ENCODE measurements at regions not wholly inside any gene's neighbourhood (a gene's known extent, or its start where the extent isn't known, plus 50 kb on each side); places are given as distances from the start of the nearest gene placed in this dataset.

DNA sequence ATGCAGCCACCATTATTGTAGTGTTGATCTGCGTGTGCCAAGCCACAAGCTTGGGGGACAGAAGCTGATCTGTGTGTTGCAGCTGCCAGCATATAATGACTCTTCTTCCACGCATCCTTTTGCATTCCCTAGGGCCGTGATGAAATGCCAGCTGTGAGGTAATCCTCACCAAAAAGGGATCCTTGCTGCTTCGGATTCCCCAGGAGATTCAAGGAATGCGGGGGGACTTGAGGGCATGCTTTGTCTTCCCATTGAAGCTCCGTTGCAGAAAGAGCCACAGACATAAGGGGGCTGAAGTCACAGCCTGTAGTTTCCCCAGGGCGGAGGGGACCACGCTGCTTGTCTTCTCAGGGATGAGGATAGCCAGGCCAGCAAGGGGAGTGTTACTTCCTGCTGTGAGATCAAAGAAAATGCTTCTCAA is 281.6 kb upstream of the FMN2 start:
- H3K36me3 ChIP-seq (ENCODE audit: control insufficient read depth, insufficient read depth, low read length) = no peaks in the 10 kb centered on the region
- no peaks in the 10 kb centered on the region for H3K79me2 ChIP-seq (ENCODE audit: control insufficient read depth, insufficient read depth, low read length)
- BruUV-seq (replicated peaks) = no TSS peak
- no peak overlapping the region for H3K4me2 ChIP-seq (ENCODE audit: insufficient read depth, low read length)
- H3K9ac ChIP-seq (ENCODE audit: insufficient read depth in 1 of 2, low read depth in 2 of 2, low read length in 2 of 2) = no peak overlapping the region
- no peaks in the 10 kb centered on the region; the same call in 1 of the 2 replicates for H3K9me3 ChIP-seq (replicated peaks; ENCODE audit: control insufficient read depth, insufficient read depth, low read depth, low read length)
- DNase-seq (ENCODE audit: extremely low read depth in 1 of 4, low spot score in 3 of 4) (no peak), ATAC-seq (no peak), FAIRE-seq (no peak)
- POLR2A ChIA-PET = no interaction called here
- H3K27me3 ChIP-seq (ENCODE audit: control insufficient read depth in 2 of 2, insufficient read depth in 2 of 2, low read length in 2 of 2) = no peaks in the 10 kb centered on the region
- H3K4me1 ChIP-seq (replicated peaks in 1 of 2; ENCODE audit: control insufficient read depth in 2 of 2, insufficient read depth in 2 of 2, low read length in 2 of 2) = no peaks in the 10 kb centered on the region
- no peak overlapping the region for H3K4me3 ChIP-seq
- no peak overlapping the region for H3K27ac ChIP-seq (ENCODE audit: extremely low read depth, low read depth, low read length)
- intact Hi-C loops (cut with micrococcal nuclease) (no loop called here), in situ Hi-C loops (cut with MboI) (no loop called here)
- H3K9me1 ChIP-seq (ENCODE audit: control insufficient read depth, insufficient read depth, low read length) = no peaks in the 10 kb centered on the region
- under 1% methylated on average over 8 of the region's 8 CpGs for WGBS (ENCODE audit: insufficient coverage, low coverage, missing lambda C conversion rate)
- no peaks in the 10 kb centered on the region for H4K20me1 ChIP-seq (replicated peaks; ENCODE audit: control insufficient read depth, insufficient read depth, low read length)
- CTCF ChIA-PET (ENCODE audit: low intra/inter-chr PET ratio) = no interaction called here
- no peak overlapping the region for H2AFZ ChIP-seq (ENCODE audit: low read depth, low read length)
- no peak for TF ChIP-seq BRCA1 (IDR thresholded peaks at IDR 0.05)
- no peak for TF ChIP-seq BRCA1 (CRISPR knock-in tag; IDR thresholded peaks at IDR 0.05)
- TF ChIP-seq FOXK2 (conservative IDR thresholded peaks at IDR 0.05 in 1 of 2, IDR thresholded peaks at IDR 0.05 in 1 of 2; ENCODE audit: low read depth in 2 of 2) = no peak
- TF ChIP-seq ARID1B (IDR thresholded peaks at IDR 0.05) = no peak
- TF ChIP-seq, protein P1, sequence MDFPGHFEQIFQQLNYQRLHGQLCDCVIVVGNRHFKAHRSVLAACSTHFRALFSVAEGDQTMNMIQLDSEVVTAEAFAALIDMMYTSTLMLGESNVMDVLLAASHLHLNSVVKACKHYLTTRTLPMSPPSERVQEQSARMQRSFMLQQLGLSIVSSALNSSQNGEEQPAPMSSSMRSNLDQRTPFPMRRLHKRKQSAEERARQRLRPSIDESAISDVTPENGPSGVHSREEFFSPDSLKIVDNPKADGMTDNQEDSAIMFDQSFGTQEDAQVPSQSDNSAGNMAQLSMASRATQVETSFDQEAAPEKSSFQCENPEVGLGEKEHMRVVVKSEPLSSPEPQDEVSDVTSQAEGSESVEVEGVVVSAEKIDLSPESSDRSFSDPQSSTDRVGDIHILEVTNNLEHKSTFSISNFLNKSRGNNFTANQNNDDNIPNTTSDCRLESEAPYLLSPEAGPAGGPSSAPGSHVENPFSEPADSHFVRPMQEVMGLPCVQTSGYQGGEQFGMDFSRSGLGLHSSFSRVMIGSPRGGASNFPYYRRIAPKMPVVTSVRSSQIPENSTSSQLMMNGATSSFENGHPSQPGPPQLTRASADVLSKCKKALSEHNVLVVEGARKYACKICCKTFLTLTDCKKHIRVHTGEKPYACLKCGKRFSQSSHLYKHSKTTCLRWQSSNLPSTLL (IDR thresholded peaks at IDR 0.05) = no peak
- no peak for TF ChIP-seq BACH1 (tag; IDR thresholded peaks at IDR 0.05)
- no peak for TF ChIP-seq CREB1 (IDR thresholded peaks at IDR 0.05)
- TF ChIP-seq CREB1 (CRISPR knock-in tag; IDR thresholded peaks at IDR 0.05) = no peak
- TF ChIP-seq MAFF (IDR thresholded peaks at IDR 0.05; ENCODE audit: low read length) = no peak
- TF ChIP-seq ZBTB7A (IDR thresholded peaks at IDR 0.05; ENCODE audit: borderline replicate concordance, control insufficient read depth, low read depth, low read length) = no peak
- TF ChIP-seq MEIS2 (IDR thresholded peaks at IDR 0.05; ENCODE audit: partially characterized antibody) = no peak
- no peak for TF ChIP-seq ZNF184 (CRISPR knock-in tag; IDR thresholded peaks at IDR 0.05)
- TF ChIP-seq, protein P2, sequence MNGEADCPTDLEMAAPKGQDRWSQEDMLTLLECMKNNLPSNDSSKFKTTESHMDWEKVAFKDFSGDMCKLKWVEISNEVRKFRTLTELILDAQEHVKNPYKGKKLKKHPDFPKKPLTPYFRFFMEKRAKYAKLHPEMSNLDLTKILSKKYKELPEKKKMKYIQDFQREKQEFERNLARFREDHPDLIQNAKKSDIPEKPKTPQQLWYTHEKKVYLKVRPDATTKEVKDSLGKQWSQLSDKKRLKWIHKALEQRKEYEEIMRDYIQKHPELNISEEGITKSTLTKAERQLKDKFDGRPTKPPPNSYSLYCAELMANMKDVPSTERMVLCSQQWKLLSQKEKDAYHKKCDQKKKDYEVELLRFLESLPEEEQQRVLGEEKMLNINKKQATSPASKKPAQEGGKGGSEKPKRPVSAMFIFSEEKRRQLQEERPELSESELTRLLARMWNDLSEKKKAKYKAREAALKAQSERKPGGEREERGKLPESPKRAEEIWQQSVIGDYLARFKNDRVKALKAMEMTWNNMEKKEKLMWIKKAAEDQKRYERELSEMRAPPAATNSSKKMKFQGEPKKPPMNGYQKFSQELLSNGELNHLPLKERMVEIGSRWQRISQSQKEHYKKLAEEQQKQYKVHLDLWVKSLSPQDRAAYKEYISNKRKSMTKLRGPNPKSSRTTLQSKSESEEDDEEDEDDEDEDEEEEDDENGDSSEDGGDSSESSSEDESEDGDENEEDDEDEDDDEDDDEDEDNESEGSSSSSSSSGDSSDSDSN (IDR thresholded peaks at IDR 0.05; ENCODE audit: borderline replicate concordance in 1 of 2, low read depth in 2 of 2, low read length in 2 of 2) = no peak
- no peak for TF ChIP-seq ETV6 (IDR thresholded peaks at IDR 0.05; ENCODE audit: borderline replicate concordance in 1 of 2, low read depth in 2 of 2, low read length in 1 of 2)
- no peak for TF ChIP-seq ETV6 (CRISPR knock-in tag; IDR thresholded peaks at IDR 0.05; ENCODE audit: borderline replicate concordance)
- no peak for TF ChIP-seq HNRNPK (IDR thresholded peaks at IDR 0.05; ENCODE audit: low read depth, low read length, poor library complexity, severe bottlenecking)
- TF ChIP-seq TAF9B (IDR thresholded peaks at IDR 0.05; ENCODE audit: partially characterized antibody) = no peak
- TF ChIP-seq, protein P3, sequence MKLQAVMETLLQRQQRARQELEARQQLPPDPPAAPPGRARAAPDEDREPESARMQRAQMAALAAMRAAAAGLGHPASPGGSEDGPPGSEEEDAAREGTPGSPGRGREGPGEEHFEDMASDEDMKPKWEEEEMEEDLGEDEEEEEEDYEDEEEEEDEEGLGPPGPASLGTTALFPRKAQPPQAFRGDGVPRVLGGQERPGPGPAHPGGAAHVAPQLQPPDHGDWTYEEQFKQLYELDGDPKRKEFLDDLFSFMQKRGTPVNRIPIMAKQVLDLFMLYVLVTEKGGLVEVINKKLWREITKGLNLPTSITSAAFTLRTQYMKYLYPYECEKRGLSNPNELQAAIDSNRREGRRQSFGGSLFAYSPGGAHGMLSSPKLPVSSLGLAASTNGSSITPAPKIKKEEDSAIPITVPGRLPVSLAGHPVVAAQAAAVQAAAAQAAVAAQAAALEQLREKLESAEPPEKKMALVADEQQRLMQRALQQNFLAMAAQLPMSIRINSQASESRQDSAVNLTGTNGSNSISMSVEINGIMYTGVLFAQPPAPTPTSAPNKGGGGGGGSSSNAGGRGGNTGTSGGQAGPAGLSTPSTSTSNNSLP (IDR thresholded peaks at IDR 0.05; ENCODE audit: borderline replicate concordance, low read depth, low read length) = no peak

All from K562 (cell line).